A549 (cell line): ENCODE measurements at regions not wholly inside any gene's neighbourhood (a gene's known extent, or its start where the extent isn't known, plus 50 kb on each side); places are given as distances from the start of the nearest gene placed in this dataset.
A peak's percentile ranks its signal among the peaks of the same experiment; 100 is the strongest.

Source experiments
- ATAC-seq, 2 experiments: fragments of 200-7000 bp in 1 of 2; fragments of >200 bp in 1 of 2; cut with Nextera tagmentation in 1 of 2; cut with Tn5 transposase in 1 of 2; 3 replicates each; pipeline versions ENCODE4 v1.8.0 to v1.9.1; 2018 to 2020; ENCODE audit warnings: mild to moderate bottlenecking in 1 of 2, moderate library complexity in 1 of 2
- CTCF ChIA-PET: fragments of 300-600 bp; sonication (Branson Sonifier 250); formaldehyde crosslinking; extraction: SDS; loops from one replicate; lab custom pipeline; 2021; ENCODE audit warnings: antibody characterized with exemption, inconsistent platforms; lab: Yijun Ruan, JAX
- POLR2A ChIA-PET: fragments of 350-600 bp; formaldehyde crosslinking; extraction: SDS; loops from one replicate; lab custom pipeline; 2021; ENCODE audit warnings: antibody characterized with exemption, inconsistent platforms; lab: Yijun Ruan, JAX
- DNase-seq, 2 experiments: peaks; one replicate each; pipeline versions ENCODE4 v3.0.0 to v3.0.0-alpha.2; 2011 to 2016; ENCODE audit warnings: low read depth in 1 of 2, low spot score in 1 of 2
- FAIRE-seq: peaks from 2 replicates; lab custom pipeline; 2011; peaks lifted over from hg19 to GRCh38; lab: Jason Lieb, UNC
- H3K27ac ChIP-seq, 2 experiments: fragments of >200 bp; sonication (Bioruptor Twin); formaldehyde crosslinking; 3 replicates each; pipeline ENCODE4 v1.5.1; 2016 to 2017
- H3K4me1 ChIP-seq: fragments of >200 bp; sonication (Bioruptor Twin); formaldehyde crosslinking; 3 replicates; pipeline ENCODE4 v1.6.1; 2016
- H3K4me2 ChIP-seq: fragments of >200 bp; sonication (Bioruptor Twin); formaldehyde crosslinking; 3 replicates; pipeline ENCODE4 v1.6.1; 2016
- H3K4me3 ChIP-seq: fragments of >200 bp; sonication (Bioruptor Twin); formaldehyde crosslinking; 3 replicates; pipeline ENCODE4 v1.5.1; 2016
- H3K9me3 ChIP-seq: fragments of >200 bp; sonication (Bioruptor Twin); formaldehyde crosslinking; 3 replicates; pipeline ENCODE4 v1.6.1; 2016
- BHLHE40 ChIP-seq: IDR thresholded peaks from 2 replicates; pipeline ENCODE4 v1.6.1; 2012; ENCODE audit warnings: low read depth, low read length, inconsistent platforms
- EP300 ChIP-seq, 2 experiments: fragments of >200 bp; sonication (Bioruptor Twin); formaldehyde crosslinking; IDR thresholded peaks; 2 replicates in 1 of 2; 3 replicates in 1 of 2; pipeline ENCODE4 v1.6.1; 2016 to 2017
- FOSB ChIP-seq: fragments of 250-450 bp; sonication (Bioruptor Pico); IDR thresholded peaks from 2 replicates; pipeline ENCODE4 v1.5.0; 2020; ENCODE audit warnings: mild to moderate bottlenecking, moderate library complexity
- JUN ChIP-seq, 2 experiments: fragments of >200 bp; sonication (Bioruptor Twin); formaldehyde crosslinking; IDR thresholded peaks; 2 replicates in 1 of 2; 3 replicates in 1 of 2; pipeline ENCODE4 v1.6.1; 2016 to 2017
- JUNB ChIP-seq: fragments of >200 bp; sonication (Bioruptor Twin); formaldehyde crosslinking; IDR thresholded peaks from 2 replicates; pipeline ENCODE4 v1.6.1; 2016
- KDM1A ChIP-seq: fragments of 200-600 bp; sonication (generic); IDR thresholded peaks from 2 replicates; pipeline ENCODE4 v1.6.1; 2016; ENCODE audit warnings: low read depth, mild to moderate bottlenecking
- MAFK ChIP-seq: fragments of 450-650 bp; IDR thresholded peaks from 2 replicates; pipeline ENCODE4 v1.6.1; 2014; ENCODE audit not compliant: partially characterized antibody
- MAZ ChIP-seq: fragments of 150-350 bp; IDR thresholded peaks from 2 replicates; pipeline ENCODE4 v1.6.1; 2014; ENCODE audit warnings: antibody characterized with exemption, low read depth, low read length, borderline replicate concordance
- MYC ChIP-seq: IDR thresholded peaks from 2 replicates; pipeline ENCODE4 v1.6.1; 2012; ENCODE audit warnings: mild to moderate bottlenecking, inconsistent platforms, low read length, improper control_type of control experiment, borderline replicate concordance
- NPAS2 ChIP-seq: fragments of 250-450 bp; sonication (Bioruptor Pico); IDR thresholded peaks from 2 replicates; pipeline ENCODE4 v1.8.0; 2022; ENCODE audit warnings: mild to moderate bottlenecking, moderate library complexity, borderline replicate concordance
- NR3C1 ChIP-seq: fragments of >200 bp; sonication (Bioruptor Twin); formaldehyde crosslinking; IDR thresholded peaks from 3 replicates; pipeline ENCODE4 v1.6.1; 2017
- PHF8 ChIP-seq: fragments of 200-600 bp; sonication (generic); IDR thresholded peaks from 2 replicates; pipeline ENCODE4 v1.6.1; 2016; ENCODE audit warnings: low read depth, mild to moderate bottlenecking, antibody characterized with exemption, moderate library complexity, borderline replicate concordance
- POLR2A ChIP-seq: IDR thresholded peaks from 2 replicates; pipeline ENCODE4 v1.6.1; 2012; ENCODE audit warnings: mild to moderate bottlenecking, low read length
- ZC3H11A ChIP-seq: fragments of 450-650 bp; IDR thresholded peaks from 2 replicates; pipeline ENCODE4 v1.6.1; 2014; ENCODE audit warnings: antibody characterized with exemption, mild to moderate bottlenecking
- ZFP36 ChIP-seq: fragments of 450-650 bp; IDR thresholded peaks from 2 replicates; pipeline ENCODE4 v1.6.1; 2014; ENCODE audit warnings: borderline replicate concordance; ENCODE audit not compliant: partially characterized antibody
- ZNF302 ChIP-seq: fragments of 250-450 bp; sonication (Bioruptor Pico); IDR thresholded peaks from 2 replicates; pipeline ENCODE4 v1.9.0; 2021; ENCODE audit warnings: inconsistent platforms, mild to moderate bottlenecking, moderate library complexity
- ZSCAN20 ChIP-seq: fragments of 250-450 bp; sonication (Bioruptor Pico); IDR thresholded peaks from 2 replicates; pipeline ENCODE4 v1.8.0; 2022; ENCODE audit warnings: mild to moderate bottlenecking, moderate library complexity
- WGBS: methylation state at CpG from one replicate; pipeline ENCODE4 v1.1.6; 2017; ENCODE audit errors: missing lambda C conversion rate; 5-methylcytosine and 5-hydroxymethylcytosine counted together
- TF ChIP-seq, protein P1 (sequence below): IDR thresholded peaks from 2 replicates; pipeline ENCODE4 v1.6.1; 2012
- TF ChIP-seq, protein P2 (sequence below): IDR thresholded peaks from 2 replicates; pipeline ENCODE4 v1.6.1; 2012; ENCODE audit warnings: low read depth, borderline replicate concordance
- TF ChIP-seq, protein P3 (sequence below): fragments of 250-450 bp; sonication (Bioruptor Pico); IDR thresholded peaks from 2 replicates; pipeline ENCODE4 v1.5.0; 2021; ENCODE audit warnings: mild to moderate bottlenecking, moderate library complexity, borderline replicate concordance
- TF ChIP-seq, protein P4 (sequence below): IDR thresholded peaks from 2 replicates; pipeline ENCODE4 v1.6.1; 2012

DNA sequence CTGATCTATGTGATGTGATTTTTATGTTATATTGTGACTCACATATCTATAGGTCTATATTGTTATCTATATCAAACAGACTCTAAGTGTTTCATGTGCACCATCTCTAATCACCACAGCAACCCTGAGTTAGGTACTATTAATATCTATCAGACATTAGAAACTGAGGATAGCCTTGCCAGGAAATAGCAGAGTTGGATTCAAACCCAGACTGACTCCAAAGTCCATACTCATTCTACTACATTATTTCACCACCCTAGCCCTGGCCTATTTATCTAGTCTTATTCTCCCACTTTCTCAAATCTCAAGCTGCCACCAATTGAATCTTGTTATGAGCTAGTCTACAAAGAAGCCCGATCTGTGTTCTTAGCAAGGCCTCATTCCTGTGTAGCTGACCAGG, 65.4 kb upstream of the GNAO1 start (continued):
- no peak for TF ChIP-seq BHLHE40
- TF ChIP-seq NR3C1: no peak
- no peak for TF ChIP-seq KDM1A
- TF ChIP-seq, all 56 proteins: peak for 0

DNA sequence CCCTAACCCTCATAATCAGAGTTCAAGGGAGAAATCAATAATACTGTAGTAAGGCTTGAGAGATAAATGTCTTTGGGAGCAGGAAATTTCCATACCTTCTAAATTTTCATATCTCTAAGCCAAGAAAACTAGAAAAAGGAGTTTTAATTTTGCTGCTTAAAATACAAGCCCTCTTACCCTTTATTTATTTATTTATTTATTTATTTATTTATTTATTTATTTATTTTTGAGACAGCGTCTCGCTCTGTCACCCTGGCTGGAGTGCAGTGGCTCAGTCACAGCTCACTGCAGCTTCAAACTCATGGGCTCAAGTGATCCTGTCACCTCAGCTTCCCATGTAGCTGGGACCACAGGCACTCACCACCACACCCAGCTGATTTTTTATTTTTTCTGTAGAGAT, 69.0 kb upstream of the GNAO1 start:
- ATAC-seq (no peak), FAIRE-seq (no peak), DNase-seq (no peak)
- ChIA-PET CTCF (no interaction called here), POLR2A (no interaction called here)
- H3K27ac ChIP-seq: no peak overlapping the region
- no peaks in the 10 kb centered on the region for H3K4me1 ChIP-seq
- WGBS: 30% methylated on average over 2 of the region's 2 CpGs
- no peak overlapping the region for H3K4me3 ChIP-seq
- TF ChIP-seq ZC3H11A: peak; percentile 82
- TF ChIP-seq ZNF302 (CRISPR knock-in tag): no peak
- H3K4me2 ChIP-seq: no peak overlapping the region
- no peaks in the 10 kb centered on the region for H3K9me3 ChIP-seq

DNA sequence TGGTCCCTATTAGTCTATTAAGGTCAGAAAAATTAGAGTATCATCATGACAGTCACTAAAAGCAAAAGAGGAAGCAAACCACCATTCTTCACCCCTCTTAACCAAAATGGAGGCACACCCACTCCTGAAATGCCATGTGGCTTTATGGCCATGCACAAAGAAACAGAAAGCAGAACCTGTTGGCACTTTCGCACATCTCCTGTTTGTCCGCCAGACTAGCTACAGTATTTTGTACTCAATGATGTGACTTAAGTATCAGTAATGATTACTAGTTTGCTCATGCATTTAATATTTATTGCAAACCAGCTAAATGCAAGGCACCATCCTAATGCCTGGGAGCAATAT, 70.2 kb upstream of the GNAO1 start:
- 94% methylated on average over 2 of the region's 2 CpGs for WGBS
- FAIRE-seq: no peak

DNA sequence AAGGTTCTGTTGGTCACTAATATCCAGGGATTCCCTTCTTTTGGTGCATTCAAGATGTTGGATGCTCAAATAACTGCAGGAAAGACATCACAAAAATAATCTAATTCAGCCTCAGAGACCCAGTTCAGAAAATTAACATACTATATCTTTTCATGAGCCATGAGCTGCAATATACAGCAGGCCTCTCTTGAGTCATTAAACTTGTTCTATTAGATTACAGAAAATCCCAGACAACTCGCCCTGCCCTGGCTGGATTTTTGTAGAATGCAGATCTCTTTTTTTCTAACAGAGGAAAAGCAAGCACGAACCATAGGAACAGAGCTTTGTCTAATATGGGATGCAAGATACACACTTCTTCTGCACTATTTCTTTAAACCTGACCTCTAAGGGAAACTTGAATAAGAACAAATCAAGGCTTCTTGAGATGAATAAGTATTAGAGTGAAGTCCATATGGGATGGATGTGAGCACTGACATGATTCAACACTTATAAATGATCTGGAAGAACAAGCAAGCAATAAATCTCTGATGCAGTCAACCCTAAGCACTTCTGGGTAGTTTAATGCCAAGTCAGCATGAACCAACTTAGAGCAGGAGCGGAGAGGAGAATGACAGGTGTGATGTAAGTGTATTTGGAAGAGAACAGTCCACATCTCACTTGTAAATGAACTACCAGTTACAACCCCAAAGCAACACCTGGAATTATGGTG, 70.7 kb upstream of the GNAO1 start:
- Histone ChIP-seq H3K4me1 (no peaks in the 10 kb centered on the region), H3K4me3 (no peak overlapping the region), H3K27ac (no peak overlapping the region), H3K9me3 (no peaks in the 10 kb centered on the region), H3K4me2 (no peak overlapping the region)
- TF ChIP-seq MAFK (peak; percentile 83), NR3C1 (no peak)
- TF ChIP-seq, protein P1, sequence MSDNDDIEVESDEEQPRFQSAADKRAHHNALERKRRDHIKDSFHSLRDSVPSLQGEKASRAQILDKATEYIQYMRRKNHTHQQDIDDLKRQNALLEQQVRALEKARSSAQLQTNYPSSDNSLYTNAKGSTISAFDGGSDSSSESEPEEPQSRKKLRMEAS: no peak
- ChIA-PET POLR2A (no interaction called here), CTCF (no interaction called here)
- no peak for FAIRE-seq
- DNase-seq: no peak
- 0% methylated on average over 3 of the region's 3 CpGs for WGBS
- no peak for ATAC-seq

More for the DNA sequence above, 70.2 kb upstream of the GNAO1 start:
- ATAC-seq: no peak
- CTCF ChIA-PET: no interaction called here
- Histone ChIP-seq H3K9me3 (no peaks in the 10 kb centered on the region), H3K4me3 (no peak overlapping the region), H3K4me2 (no peak overlapping the region), H3K4me1 (no peaks in the 10 kb centered on the region), H3K27ac (no peak overlapping the region)
- no peak for TF ChIP-seq PHF8
- no peak for DNase-seq
- POLR2A ChIA-PET: no interaction called here

DNA sequence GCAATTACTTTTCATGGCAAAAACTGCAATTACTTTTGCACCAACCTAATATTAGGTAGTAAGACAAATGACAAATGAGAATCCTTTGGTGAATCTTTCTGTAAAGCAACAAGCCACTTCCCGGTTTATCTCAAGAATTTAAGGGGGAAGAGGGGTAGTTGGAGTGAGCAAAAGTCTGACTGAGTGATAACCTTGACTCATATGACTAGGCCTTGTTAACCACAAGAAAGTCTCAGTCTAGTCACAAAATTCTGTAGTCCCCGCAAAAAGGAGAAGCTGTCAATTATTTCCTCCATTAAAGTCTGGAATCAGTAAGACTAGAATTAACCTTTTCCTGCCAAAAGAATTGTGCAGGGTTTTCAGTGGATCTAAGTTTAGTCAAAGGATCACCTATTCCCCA, 72.2 kb upstream of the GNAO1 start:
- Histone ChIP-seq H3K4me2 (no peak overlapping the region), H3K9me3 (no peaks in the 10 kb centered on the region), H3K4me1 (no peaks in the 10 kb centered on the region), H3K4me3 (no peak overlapping the region), H3K27ac (no peak overlapping the region)
- 51% methylated on average over 2 of the region's 2 CpGs for WGBS
- no peak for FAIRE-seq
- POLR2A ChIA-PET: no interaction called here
- no peak for ATAC-seq
- no peak for TF ChIP-seq JUN (IDR thresholded peaks at IDR 0.05)
- no peak for TF ChIP-seq POLR2A
- TF ChIP-seq MYC: no peak
- TF ChIP-seq NR3C1: no peak
- no peak for TF ChIP-seq JUNB
- TF ChIP-seq, protein P2, sequence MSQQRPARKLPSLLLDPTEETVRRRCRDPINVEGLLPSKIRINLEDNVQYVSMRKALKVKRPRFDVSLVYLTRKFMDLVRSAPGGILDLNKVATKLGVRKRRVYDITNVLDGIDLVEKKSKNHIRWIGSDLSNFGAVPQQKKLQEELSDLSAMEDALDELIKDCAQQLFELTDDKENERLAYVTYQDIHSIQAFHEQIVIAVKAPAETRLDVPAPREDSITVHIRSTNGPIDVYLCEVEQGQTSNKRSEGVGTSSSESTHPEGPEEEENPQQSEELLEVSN: no peak
- DNase-seq: no peak
- CTCF ChIA-PET: interaction anchor here (2.2 kb wide), 1 partner anchor 10 kb away, joined by 5 read pairs; no protein-coding TSS in a partner anchor

DNA sequence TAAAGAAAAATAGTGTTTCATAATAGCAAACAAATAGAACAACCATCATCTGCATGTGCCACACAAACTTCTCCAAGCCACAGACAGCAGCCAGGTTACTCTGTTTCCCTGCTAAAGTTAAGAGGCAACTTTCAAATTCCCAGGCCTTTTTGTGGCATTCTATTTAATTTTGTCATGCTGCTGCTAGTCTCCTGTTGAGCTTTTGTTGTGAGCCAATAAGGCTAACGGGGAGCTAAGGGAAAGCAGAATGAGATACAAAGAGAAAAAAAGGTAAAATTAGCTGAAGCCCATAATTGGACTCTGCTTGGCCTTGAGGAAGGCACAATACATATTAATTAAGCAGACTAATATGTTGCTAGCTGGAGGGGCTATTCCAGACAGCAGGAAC, 74.7 kb upstream of the GNAO1 start:
- no peak for DNase-seq
- H3K4me2 ChIP-seq: no peak overlapping the region
- H3K4me3 ChIP-seq: no peak overlapping the region
- FAIRE-seq: no peak
- ChIA-PET CTCF (interaction anchor here (1.3 to 2.2 kb wide), 2 partner anchors 10 to 12 kb away, joined by 3 to 5 read pairs; no protein-coding TSS in a partner anchor), POLR2A (no interaction called here)
- H3K4me1 ChIP-seq: no peaks in the 10 kb centered on the region
- no peak overlapping the region for H3K27ac ChIP-seq
- 4% methylated on average over 1 of the region's 1 CpG for WGBS
- no peak for ATAC-seq
- no peaks in the 10 kb centered on the region for H3K9me3 ChIP-seq
- TF ChIP-seq NR3C1 (no peak), MAFK (no peak), MAZ (no peak), EP300 (IDR thresholded peaks at IDR 0.05) (no peak), ZSCAN20 (CRISPR knock-in tag) (no peak), JUNB (no peak), FOSB (CRISPR knock-in tag) (no peak), NPAS2 (no peak), ZFP36 (no peak)
- TF ChIP-seq, protein P3, sequence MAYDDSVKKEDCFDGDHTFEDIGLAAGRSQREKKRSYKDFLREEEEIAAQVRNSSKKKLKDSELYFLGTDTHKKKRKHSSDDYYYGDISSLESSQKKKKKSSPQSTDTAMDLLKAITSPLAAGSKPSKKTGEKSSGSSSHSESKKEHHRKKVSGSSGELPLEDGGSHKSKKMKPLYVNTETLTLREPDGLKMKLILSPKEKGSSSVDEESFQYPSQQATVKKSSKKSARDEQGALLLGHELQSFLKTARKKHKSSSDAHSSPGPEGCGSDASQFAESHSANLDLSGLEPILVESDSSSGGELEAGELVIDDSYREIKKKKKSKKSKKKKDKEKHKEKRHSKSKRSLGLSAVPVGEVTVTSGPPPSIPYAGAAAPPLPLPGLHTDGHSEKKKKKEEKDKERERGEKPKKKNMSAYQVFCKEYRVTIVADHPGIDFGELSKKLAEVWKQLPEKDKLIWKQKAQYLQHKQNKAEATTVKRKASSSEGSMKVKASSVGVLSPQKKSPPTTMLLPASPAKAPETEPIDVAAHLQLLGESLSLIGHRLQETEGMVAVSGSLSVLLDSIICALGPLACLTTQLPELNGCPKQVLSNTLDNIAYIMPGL (CRISPR knock-in tag): no peak
- TF ChIP-seq, protein P4, sequence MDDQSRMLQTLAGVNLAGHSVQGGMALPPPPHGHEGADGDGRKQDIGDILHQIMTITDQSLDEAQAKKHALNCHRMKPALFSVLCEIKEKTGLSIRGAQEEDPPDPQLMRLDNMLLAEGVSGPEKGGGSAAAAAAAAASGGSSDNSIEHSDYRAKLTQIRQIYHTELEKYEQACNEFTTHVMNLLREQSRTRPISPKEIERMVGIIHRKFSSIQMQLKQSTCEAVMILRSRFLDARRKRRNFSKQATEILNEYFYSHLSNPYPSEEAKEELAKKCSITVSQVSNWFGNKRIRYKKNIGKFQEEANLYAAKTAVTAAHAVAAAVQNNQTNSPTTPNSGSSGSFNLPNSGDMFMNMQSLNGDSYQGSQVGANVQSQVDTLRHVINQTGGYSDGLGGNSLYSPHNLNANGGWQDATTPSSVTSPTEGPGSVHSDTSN: no peak
